Subcutaneous abdominal adipose tissue (tissue), 5 donors: ENCODE measurements at regions not wholly inside any gene's neighbourhood (a gene's known extent, or its start where the extent isn't known, plus 50 kb on each side); places are given as distances from the start of the nearest gene placed in this dataset.
"Not testable (repeated sequence)": the region's sequence is repeated elsewhere in the genome, so short reads cannot be mapped to it uniquely, and the experiment has no call there.

ENCODE experiments used
- H3K27ac ChIP-seq: one replicate; pipeline ENCODE4 v1.7.0; 2013; ENCODE audit warnings: low read depth, mild to moderate bottlenecking, inconsistent platforms, low read length, moderate library complexity
- H3K27me3 ChIP-seq, 5 donors: one replicate each; pipeline ENCODE4 v1.7.0; 2013; ENCODE audit warnings: low read length in 5 of 5, inconsistent platforms in 1 of 5; ENCODE audit not compliant: control insufficient read depth in 5 of 5, insufficient read depth in 4 of 5
- H3K36me3 ChIP-seq, 5 donors: one replicate each; pipeline ENCODE4 v1.7.0; 2013; ENCODE audit warnings: low read length in 5 of 5; ENCODE audit not compliant: control insufficient read depth in 5 of 5, insufficient read depth in 5 of 5
- H3K4me1 ChIP-seq, 5 donors: one replicate each; pipeline ENCODE4 v1.7.0; 2013; ENCODE audit warnings: low read length in 5 of 5, mild to moderate bottlenecking in 3 of 5, moderate library complexity in 1 of 5; ENCODE audit not compliant: control insufficient read depth in 5 of 5, insufficient read depth in 5 of 5
- H3K4me3 ChIP-seq, 5 donors: one replicate each; pipeline ENCODE4 v1.7.0; 2013; ENCODE audit warnings: low read length in 5 of 5, low read depth in 1 of 5
- H3K9ac ChIP-seq, 5 donors: one replicate each; pipeline ENCODE4 v1.7.0; 2013; ENCODE audit warnings: low read length in 5 of 5, mild to moderate bottlenecking in 4 of 5, moderate library complexity in 3 of 5
- H3K9me3 ChIP-seq, 5 donors: one replicate each; pipeline ENCODE4 v1.7.0; 2013; ENCODE audit warnings: low read length in 5 of 5; ENCODE audit not compliant: control insufficient read depth in 5 of 5
- donor health status: healthy.
- donor health status: healthy.
- donor health status: healthy.
- donor health status: healthy.
- donor health status: healthy.

GRCh38 chr1:224047538-224047937 is 66.4 kb upstream of the FBXO28 start:
- Histone ChIP-seq H3K4me1 (peaks cover 0 to 5% (median 2%) of the 10 kb centered on the region in 5 donors), H3K4me3 (no peak overlapping the region), H3K9me3 (no peaks in the 10 kb centered on the region), H3K27me3 (peaks cover 0 to 4% (median 0%) of the 10 kb centered on the region in 5 donors), H3K36me3 (no peaks in the 10 kb centered on the region), H3K27ac (no peak overlapping the region), H3K9ac (no peak overlapping the region)

GRCh38 chr1:224045556-224045955 is 68.4 kb upstream of the FBXO28 start:
- H3K9me3 ChIP-seq, result no peaks in the 10 kb centered on the region
- H3K4me1 ChIP-seq, result peaks cover 0 to under 1% (median under 1%) of the 10 kb centered on the region in 5 donors
- H3K27me3 ChIP-seq, result peaks cover 0 to 4% (median 0%) of the 10 kb centered on the region in 5 donors
- no peak overlapping the region for H3K9ac ChIP-seq
- no peak overlapping the region for H3K4me3 ChIP-seq
- no peak overlapping the region for H3K27ac ChIP-seq
- H3K36me3 ChIP-seq, result no peaks in the 10 kb centered on the region

GRCh38 chr1:224044420-224044819 is 69.5 kb upstream of the FBXO28 start:
- Histone ChIP-seq H3K4me1 (no peaks in the 10 kb centered on the region), H3K9ac (no peak overlapping the region), H3K36me3 (no peaks in the 10 kb centered on the region), H3K4me3 (no peak overlapping the region), H3K27ac (no peak overlapping the region), H3K27me3 (peaks cover 0 to 4% (median 0%) of the 10 kb centered on the region in 5 donors), H3K9me3 (no peaks in the 10 kb centered on the region)

GRCh38 chr1:224042557-224043118 is 71.3 kb upstream of the FBXO28 start:
- Histone ChIP-seq H3K4me3 (no peak overlapping the region), H3K36me3 (no peaks in the 10 kb centered on the region), H3K9me3 (no peaks in the 10 kb centered on the region), H3K27me3 (peaks cover 0 to 4% (median 0%) of the 10 kb centered on the region in 5 donors), H3K9ac (no peak overlapping the region), H3K27ac (no peak overlapping the region), H3K4me1 (no peaks in the 10 kb centered on the region)

GRCh38 chr1:224041032-224041431 is 72.9 kb upstream of the FBXO28 start:
- Histone ChIP-seq H3K27ac (no peak overlapping the region), H3K4me3 (no peak overlapping the region), H3K36me3 (no peaks in the 10 kb centered on the region), H3K9ac (no peak overlapping the region), H3K4me1 (no peaks in the 10 kb centered on the region), H3K9me3 (no peaks in the 10 kb centered on the region), H3K27me3 (peaks cover 0 to 4% (median 0%) of the 10 kb centered on the region in 5 donors)

GRCh38 chr1:224040423-224040822 is 73.5 kb upstream of the FBXO28 start:
- H3K9ac ChIP-seq, H3K27me3 ChIP-seq, H3K27ac ChIP-seq: not testable (repeated sequence)

GRCh38 chr1:224040006-224040405 is 73.9 kb upstream of the FBXO28 start:
- not testable (repeated sequence) for H3K27ac ChIP-seq, H3K36me3 ChIP-seq, H3K9me3 ChIP-seq, H3K27me3 ChIP-seq, H3K4me3 ChIP-seq, H3K4me1 ChIP-seq, H3K9ac ChIP-seq

More at GRCh38 chr1:224040423-224040822, 73.5 kb upstream of the FBXO28 start:
- not testable (repeated sequence) for H3K36me3 ChIP-seq, H3K4me1 ChIP-seq, H3K9me3 ChIP-seq, H3K4me3 ChIP-seq

- not testable (repeated sequence) for H3K27ac ChIP-seq, H3K9ac ChIP-seq, H3K27me3 ChIP-seq, H3K9me3 ChIP-seq, H3K4me3 ChIP-seq, H3K36me3 ChIP-seq, H3K4me1 ChIP-seq
These were observed 75.1 kb upstream of the FBXO28 start for GRCh38 chr1:224038832-224039231.

GRCh38 chr1:224037362-224037761 is 76.5 kb upstream of the FBXO28 start:
- not testable (repeated sequence) for H3K9ac ChIP-seq, H3K27me3 ChIP-seq, H3K27ac ChIP-seq, H3K4me3 ChIP-seq, H3K4me1 ChIP-seq, H3K36me3 ChIP-seq, H3K9me3 ChIP-seq

GRCh38 chr1:224032608-224033276 is 81.2 kb upstream of the FBXO28 start:
- H3K27me3 ChIP-seq, H3K4me3 ChIP-seq, H3K36me3 ChIP-seq, H3K9me3 ChIP-seq, H3K4me1 ChIP-seq, H3K9ac ChIP-seq, H3K27ac ChIP-seq: not testable (repeated sequence)
